RWPE2 (cell line): ENCODE measurements at regions not wholly inside any gene's neighbourhood (a gene's known extent, or its start where the extent isn't known, plus 50 kb on each side); places are given as distances from the start of the nearest gene placed in this dataset.

Experiments
- ATAC-seq: fragments of 200-7000 bp; cut with Tn5 transposase; 3 replicates; pipeline ENCODE4 v1.9.1; 2021; ENCODE audit warnings: low read depth
- DNase-seq: peaks from one replicate; pipeline ENCODE4 v3.0.0-alpha.2; 2020; ENCODE audit warnings: low spot score
- H3K27ac ChIP-seq: fragments of 450-650 bp; 2 replicates; pipeline ENCODE4 v1.5.1; 2017; ENCODE audit warnings: mild to moderate bottlenecking; ENCODE audit not compliant: poor library complexity, severe bottlenecking
- H3K27me3 ChIP-seq: fragments of 250-450 bp; sonication (Bioruptor Pico); 2 replicates; pipeline ENCODE4 v1.5.1; 2021; ENCODE audit warnings: mild to moderate bottlenecking, moderate library complexity; ENCODE audit not compliant: insufficient read depth, poor library complexity, severe bottlenecking
- H3K36me3 ChIP-seq: fragments of 250-450 bp; sonication (Bioruptor Pico); 2 replicates; pipeline ENCODE4 v1.5.1; 2020; ENCODE audit warnings: low read depth, mild to moderate bottlenecking, moderate library complexity
- H3K4me1 ChIP-seq: fragments of 250-450 bp; sonication (Bioruptor Pico); 2 replicates; pipeline ENCODE4 v1.5.1; 2021; ENCODE audit warnings: mild to moderate bottlenecking, moderate library complexity; ENCODE audit not compliant: insufficient read depth, poor library complexity, severe bottlenecking
- H3K4me3 ChIP-seq: fragments of 250-450 bp; sonication (Bioruptor Pico); 2 replicates; pipeline ENCODE4 v1.5.1; 2021; ENCODE audit warnings: mild to moderate bottlenecking, moderate library complexity; ENCODE audit not compliant: severe bottlenecking
- H3K9me3 ChIP-seq: fragments of 250-450 bp; sonication (Bioruptor Pico); 2 replicates; pipeline ENCODE4 v1.5.1; 2021; ENCODE audit warnings: mild to moderate bottlenecking, moderate library complexity; ENCODE audit not compliant: severe bottlenecking
- CTCF ChIP-seq: fragments of 450-650 bp; IDR thresholded peaks from one replicate; pipeline ENCODE4 v1.5.1; 2017; ENCODE audit warnings: mild to moderate bottlenecking, moderate library complexity; ENCODE audit not compliant: poor library complexity, severe bottlenecking

- Histone ChIP-seq H3K27me3 (no peaks in the 10 kb centered on the region), H3K4me1 (no peaks in the 10 kb centered on the region), H3K9me3 (peaks cover 2% of the 10 kb centered on the region), H3K4me3 (no peak overlapping the region), H3K36me3 (no peaks in the 10 kb centered on the region), H3K27ac (no peak overlapping the region)
- TF ChIP-seq CTCF, result no peak
- DNase-seq, result no peak
- no peak for ATAC-seq
Observed at GRCh38 chr4:106717091-106717490, 319.0 kb downstream of the DKK2 start.

- DNase-seq (no peak), ATAC-seq (no peak)
- Histone ChIP-seq H3K9me3 (peaks cover 2% of the 10 kb centered on the region), H3K4me3 (no peak overlapping the region), H3K27ac (no peak overlapping the region), H3K36me3 (no peaks in the 10 kb centered on the region), H3K27me3 (no peaks in the 10 kb centered on the region), H3K4me1 (no peaks in the 10 kb centered on the region)
- no peak for TF ChIP-seq CTCF
Observed at GRCh38 chr4:106715825-106716224, 320.3 kb downstream of the DKK2 start.

GRCh38 chr4:106708464-106708816 lies 327.7 kb downstream of the DKK2 start:
- H3K4me3 ChIP-seq, result no peak overlapping the region
- H3K9me3 ChIP-seq, result no peaks in the 10 kb centered on the region
- DNase-seq, result no peak
- H3K27me3 ChIP-seq, result no peaks in the 10 kb centered on the region
- no peak for TF ChIP-seq CTCF
- no peak for ATAC-seq
- H3K4me1 ChIP-seq, result no peaks in the 10 kb centered on the region
- no peaks in the 10 kb centered on the region for H3K36me3 ChIP-seq
- H3K27ac ChIP-seq, result no peak overlapping the region

- H3K27ac ChIP-seq, result no peak overlapping the region
- H3K9me3 ChIP-seq, result no peaks in the 10 kb centered on the region
- H3K27me3 ChIP-seq, result no peaks in the 10 kb centered on the region
- no peaks in the 10 kb centered on the region for H3K36me3 ChIP-seq
- ATAC-seq, result no peak
- no peak for TF ChIP-seq CTCF
- H3K4me3 ChIP-seq, result no peak overlapping the region
- no peak for DNase-seq
- H3K4me1 ChIP-seq, result no peaks in the 10 kb centered on the region
Observed at GRCh38 chr4:106707776-106708463, 328.2 kb downstream of the DKK2 start.

GRCh38 chr4:106704253-106704870 lies 331.8 kb downstream of the DKK2 start:
- no peak for DNase-seq
- 0 out of 3 replicates have a peak, but pooled peaks have one; percentile 35 for ATAC-seq
- no peak overlapping the region for H3K27ac ChIP-seq
- H3K4me3 ChIP-seq, result no peak overlapping the region
- H3K27me3 ChIP-seq, result no peaks in the 10 kb centered on the region
- no peaks in the 10 kb centered on the region for H3K36me3 ChIP-seq
- H3K4me1 ChIP-seq, result no peaks in the 10 kb centered on the region
- no peaks in the 10 kb centered on the region for H3K9me3 ChIP-seq
- TF ChIP-seq CTCF, result no peak
